Neural progenitor cell (in vitro differentiated cells): ENCODE measurements at regions not wholly inside any gene's neighbourhood (a gene's known extent, or its start where the extent isn't known, plus 50 kb on each side); places are given as distances from the start of the nearest gene placed in this dataset.

Experiments
- DNase-seq: peaks from one replicate; pipeline ENCODE4 v3.0.0-alpha.2; 2016; ENCODE audit warnings: low spot score
- H2AFZ ChIP-seq: fragments of 200-600 bp; sonication (generic); replicated peaks from 2 replicates; pipeline ENCODE4 v1.6.1; 2016; ENCODE audit warnings: antibody characterized with exemption
- H3F3A ChIP-seq: fragments of 200-600 bp; sonication (generic); 2 replicates; pipeline ENCODE4 v1.6.1; 2016; ENCODE audit warnings: antibody characterized with exemption, low read depth
- H3K27ac ChIP-seq: fragments of 200-600 bp; sonication (generic); 2 replicates; pipeline ENCODE4 v1.5.1; 2016; ENCODE audit warnings: mild to moderate bottlenecking
- H3K27me3 ChIP-seq: fragments of 200-600 bp; sonication (generic); 2 replicates; pipeline ENCODE4 v1.6.1; 2016; ENCODE audit warnings: mild to moderate bottlenecking, moderate library complexity
- H3K36me3 ChIP-seq: fragments of 200-600 bp; sonication (generic); 2 replicates; pipeline ENCODE4 v1.5.1; 2016
- H3K4me1 ChIP-seq: fragments of 200-600 bp; sonication (generic); 2 replicates; pipeline ENCODE4 v1.6.1; 2016; ENCODE audit warnings: mixed run types
- H3K4me2 ChIP-seq: fragments of 200-600 bp; sonication (generic); 2 replicates; pipeline ENCODE4 v1.6.1; 2016
- H3K4me3 ChIP-seq: fragments of 200-600 bp; sonication (generic); 2 replicates; pipeline ENCODE4 v1.5.1; 2016
- H3K79me2 ChIP-seq: fragments of 200-600 bp; sonication (generic); 2 replicates; pipeline ENCODE4 v1.6.1; 2016; ENCODE audit warnings: low read depth
- H3K9ac ChIP-seq: fragments of 200-600 bp; sonication (generic); 2 replicates; pipeline ENCODE4 v1.6.1; 2016
- H3K9me3 ChIP-seq: fragments of 200-600 bp; sonication (generic); 2 replicates; pipeline ENCODE4 v1.5.1; 2016; ENCODE audit warnings: low read depth
- H4K20me1 ChIP-seq: fragments of 200-600 bp; sonication (generic); 2 replicates; pipeline ENCODE4 v1.6.1; 2016; ENCODE audit warnings: low read depth
- H3K27ac Mint-ChIP-seq: 3 replicates; pipeline ENCODE4 v1.8.0; 2021; ENCODE audit warnings: mixed read lengths
- H3K27me3 Mint-ChIP-seq: 2 replicates; pipeline ENCODE4 v1.8.0; 2022; ENCODE audit warnings: low read depth, mild to moderate bottlenecking, inconsistent platforms, moderate library complexity, mixed read lengths; ENCODE audit not compliant: insufficient read depth
- H3K36me3 Mint-ChIP-seq: 3 replicates; pipeline ENCODE4 v1.8.0; 2021; ENCODE audit warnings: mixed read lengths
- H3K4me1 Mint-ChIP-seq: 3 replicates; pipeline ENCODE4 v1.8.0; 2021; ENCODE audit warnings: mixed read lengths
- H3K4me3 Mint-ChIP-seq: 3 replicates; pipeline ENCODE4 v1.8.0; 2021; ENCODE audit warnings: mild to moderate bottlenecking, moderate library complexity, mixed read lengths
- H3K9me3 Mint-ChIP-seq: 3 replicates; pipeline ENCODE4 v1.8.0; 2020; ENCODE audit warnings: mixed read lengths
- CTCF ChIP-seq: fragments of 200-600 bp; sonication (generic); IDR thresholded peaks from 2 replicates; pipeline ENCODE4 v1.5.1; 2017; ENCODE audit warnings: antibody characterized with exemption, mild to moderate bottlenecking
- EZH2 ChIP-seq: fragments of 200-600 bp; sonication (generic); IDR thresholded peaks from 2 replicates; pipeline ENCODE4 v1.6.1; 2017; ENCODE audit warnings: antibody characterized with exemption, mild to moderate bottlenecking, moderate library complexity
- EZH2phosphoT487 ChIP-seq: fragments of 200-600 bp; sonication (generic); IDR thresholded peaks from 2 replicates; pipeline ENCODE4 v1.6.1; 2017; ENCODE audit warnings: antibody characterized with exemption

GRCh38 chr12:46523446-46523845 lies 150.9 kb upstream of the SLC38A2 start:
- Mint-ChIP-seq H3K4me3 (no peak overlapping the region), H3K36me3 (no peaks in the 10 kb centered on the region), H3K4me1 (peaks cover 20% of the 10 kb centered on the region), H3K27ac (no peak overlapping the region), H3K27me3 (no peaks in the 10 kb centered on the region), H3K9me3 (peaks cover 3% of the 10 kb centered on the region)
- TF ChIP-seq CTCF, result no peak
- TF ChIP-seq EZH2, result no peak
- no peak for TF ChIP-seq EZH2phosphoT487
- Histone ChIP-seq H2AFZ (no peak overlapping the region), H4K20me1 (no peaks in the 10 kb centered on the region), H3K9me3 (no peaks in the 10 kb centered on the region), H3F3A (no peaks in the 10 kb centered on the region), H3K4me2 (no peak overlapping the region), H3K27ac (no peak overlapping the region), H3K4me3 (no peak overlapping the region), H3K36me3 (no peaks in the 10 kb centered on the region), H3K79me2 (no peaks in the 10 kb centered on the region), H3K27me3 (no peaks in the 10 kb centered on the region), H3K9ac (no peak overlapping the region), H3K4me1 (peaks cover 17% of the 10 kb centered on the region)
- DNase-seq, result peak; percentile 26

- Histone ChIP-seq H3K4me1 (peaks cover 22% of the 10 kb centered on the region), H2AFZ (no peak overlapping the region), H3K4me3 (no peak overlapping the region), H3K79me2 (no peaks in the 10 kb centered on the region), H3K4me2 (no peak overlapping the region), H3K9ac (no peak overlapping the region), H4K20me1 (no peaks in the 10 kb centered on the region), H3K36me3 (no peaks in the 10 kb centered on the region), H3K27me3 (no peaks in the 10 kb centered on the region), H3K27ac (no peak overlapping the region), H3K9me3 (no peaks in the 10 kb centered on the region), H3F3A (no peaks in the 10 kb centered on the region)
- H3K27me3 Mint-ChIP-seq, result no peaks in the 10 kb centered on the region
- H3K4me1 Mint-ChIP-seq, result peaks cover 20% of the 10 kb centered on the region
- no peak overlapping the region for H3K27ac Mint-ChIP-seq
- no peak overlapping the region for H3K4me3 Mint-ChIP-seq
- TF ChIP-seq EZH2phosphoT487 (no peak), EZH2 (no peak), CTCF (no peak)
- no peaks in the 10 kb centered on the region for H3K36me3 Mint-ChIP-seq
- no peak for DNase-seq
- H3K9me3 Mint-ChIP-seq, result no peaks in the 10 kb centered on the region
Observed at GRCh38 chr12:46522071-46522470, 149.5 kb upstream of the SLC38A2 start.

GRCh38 chr12:46521145-46521544 lies 148.6 kb upstream of the SLC38A2 start:
- DNase-seq, result no peak
- Histone ChIP-seq H3K9me3 (no peaks in the 10 kb centered on the region), H3K79me2 (no peaks in the 10 kb centered on the region), H3F3A (no peaks in the 10 kb centered on the region), H3K27me3 (no peaks in the 10 kb centered on the region), H3K4me1 (peaks cover 25% of the 10 kb centered on the region), H2AFZ (no peak overlapping the region), H3K4me2 (no peak overlapping the region), H3K9ac (no peak overlapping the region), H3K27ac (no peak overlapping the region), H3K4me3 (no peak overlapping the region), H3K36me3 (no peaks in the 10 kb centered on the region), H4K20me1 (no peaks in the 10 kb centered on the region)
- Mint-ChIP-seq H3K36me3 (no peaks in the 10 kb centered on the region), H3K27me3 (no peaks in the 10 kb centered on the region), H3K9me3 (no peaks in the 10 kb centered on the region), H3K4me3 (no peak overlapping the region), H3K4me1 (peaks cover 20% of the 10 kb centered on the region), H3K27ac (no peak overlapping the region)
- TF ChIP-seq EZH2phosphoT487 (no peak), EZH2 (no peak), CTCF (no peak)

- Histone ChIP-seq H3K9ac (no peak overlapping the region), H3K4me3 (peak overlapping the region; percentile 2), H2AFZ (peak overlapping the region; percentile 31), H3K4me1 (peaks cover 22% of the 10 kb centered on the region), H3K4me2 (peak overlapping the region; percentile 61), H3K9me3 (no peaks in the 10 kb centered on the region), H3K27ac (no peak overlapping the region), H3K27me3 (no peaks in the 10 kb centered on the region), H3K79me2 (no peaks in the 10 kb centered on the region), H4K20me1 (no peaks in the 10 kb centered on the region), H3K36me3 (no peaks in the 10 kb centered on the region), H3F3A (no peaks in the 10 kb centered on the region)
- H3K27ac Mint-ChIP-seq, result no peak overlapping the region
- no peaks in the 10 kb centered on the region for H3K27me3 Mint-ChIP-seq
- peaks cover 20% of the 10 kb centered on the region for H3K4me1 Mint-ChIP-seq
- H3K9me3 Mint-ChIP-seq, result no peaks in the 10 kb centered on the region
- no peak overlapping the region for H3K4me3 Mint-ChIP-seq
- no peaks in the 10 kb centered on the region for H3K36me3 Mint-ChIP-seq
- DNase-seq, result peak; percentile 35
- TF ChIP-seq CTCF (no peak), EZH2 (no peak), EZH2phosphoT487 (no peak)
Observed at GRCh38 chr12:46519407-46519806, 146.8 kb upstream of the SLC38A2 start.
